ENCODE measurements at regions not wholly inside any gene's neighbourhood (a gene's known extent, or its start where the extent isn't known, plus 50 kb on each side); places are given as distances from the start of the nearest gene placed in this dataset.

- TF ChIP-seq CTCF (IDR thresholded peaks at IDR 0.05; ENCODE audit: low read depth, low read length) (no peak), EZH2phosphoT487 (IDR thresholded peaks at IDR 0.05; ENCODE audit: low read depth) (no peak)
These were observed 234.3 kb downstream of the CALCRL start for GRCh38 chr2:187213798-187214197.

Measured in OCI-LY3 (cell line).